Ammon's horn (tissue), 1 donor: ENCODE measurements at regions not wholly inside any gene's neighbourhood (a gene's known extent, or its start where the extent isn't known, plus 50 kb on each side); places are given as distances from the start of the nearest gene placed in this dataset.
"Not testable (repeated sequence)": the region's sequence is repeated elsewhere in the genome, so short reads cannot be mapped to it uniquely, and the experiment has no call there.

ENCODE experiments used
- DNase-seq: peaks from one replicate; pipeline ENCODE4 v3.0.0-alpha.2; 2016; ENCODE audit warnings: low spot score

DNA sequence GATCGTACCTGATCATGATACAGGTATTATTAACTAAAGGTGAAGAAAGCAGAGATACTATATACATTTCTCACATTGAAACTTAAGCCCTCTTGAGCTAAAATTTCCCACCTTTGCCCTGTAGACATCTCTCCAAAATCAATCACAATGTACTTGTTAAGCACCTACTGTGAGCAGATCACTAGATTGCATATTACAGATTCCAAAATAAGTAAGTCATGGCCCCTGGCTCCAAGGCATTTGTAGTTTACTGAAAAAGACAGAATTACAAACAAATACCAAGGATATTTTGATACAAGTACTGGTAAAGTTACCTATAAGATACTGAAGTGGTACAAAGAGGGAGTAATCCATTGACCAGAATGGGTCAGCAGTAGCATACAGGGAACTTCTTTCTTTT lies 455.3 kb downstream of the STK39 start:
- DNase-seq, result no peak

DNA sequence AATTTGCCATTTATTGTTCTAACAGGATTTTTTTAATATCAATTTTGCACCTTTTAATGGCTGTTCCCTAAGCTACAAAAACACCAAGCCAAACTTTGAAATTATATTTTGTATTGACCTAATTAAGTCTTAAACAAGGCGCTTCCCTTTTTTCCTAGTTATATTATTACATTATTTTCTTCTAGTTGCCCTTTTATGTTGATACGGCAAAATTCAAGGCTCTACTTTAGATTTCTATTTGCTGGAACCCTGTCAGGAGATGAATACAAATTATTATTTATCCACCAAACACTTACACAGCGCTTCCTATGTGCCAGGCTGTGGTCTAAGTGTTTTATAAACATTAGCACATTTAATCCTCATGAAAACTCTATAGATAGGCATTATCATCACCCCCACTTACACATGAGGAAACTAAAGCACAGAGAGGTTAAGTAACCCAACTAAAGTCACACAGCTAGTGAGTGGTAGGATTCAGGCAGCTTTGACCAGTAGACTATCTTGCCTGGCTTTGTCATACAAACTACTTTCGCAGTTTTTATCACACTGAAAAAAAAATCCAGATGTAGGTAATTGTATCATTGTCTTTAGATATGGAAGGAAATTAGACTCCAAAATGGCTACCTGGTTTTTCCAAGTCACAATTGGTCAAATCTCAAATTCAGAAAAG lies 456.5 kb downstream of the STK39 start:
- no peak for DNase-seq

- DNase-seq, result no peak
These were observed 457.2 kb downstream of the STK39 start for GRCh38 chr2:167790189-167790588.

DNA sequence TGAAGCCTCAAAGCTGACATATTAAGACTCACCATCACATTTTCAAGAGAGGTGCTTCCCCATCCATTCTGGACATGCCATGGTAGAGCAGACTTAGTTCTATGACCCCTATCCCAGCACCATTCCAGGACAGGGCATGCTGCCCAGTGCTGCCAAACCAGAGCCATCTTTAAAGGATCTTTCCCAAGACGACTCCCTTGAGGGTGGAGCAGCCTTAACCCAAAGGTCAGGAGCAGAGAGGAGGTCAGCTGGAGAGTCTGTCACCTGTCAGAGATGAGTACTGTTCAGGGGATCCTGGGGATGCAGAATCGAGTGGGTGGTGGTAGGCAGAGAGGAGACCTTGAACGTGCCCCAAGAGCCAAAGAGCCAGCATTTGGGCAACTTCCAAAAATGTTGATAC lies 459.8 kb downstream of the STK39 start:
- DNase-seq, result no peak

- no peak for DNase-seq
These were observed 460.4 kb downstream of the STK39 start for GRCh38 chr2:167787021-167787420.

DNA sequence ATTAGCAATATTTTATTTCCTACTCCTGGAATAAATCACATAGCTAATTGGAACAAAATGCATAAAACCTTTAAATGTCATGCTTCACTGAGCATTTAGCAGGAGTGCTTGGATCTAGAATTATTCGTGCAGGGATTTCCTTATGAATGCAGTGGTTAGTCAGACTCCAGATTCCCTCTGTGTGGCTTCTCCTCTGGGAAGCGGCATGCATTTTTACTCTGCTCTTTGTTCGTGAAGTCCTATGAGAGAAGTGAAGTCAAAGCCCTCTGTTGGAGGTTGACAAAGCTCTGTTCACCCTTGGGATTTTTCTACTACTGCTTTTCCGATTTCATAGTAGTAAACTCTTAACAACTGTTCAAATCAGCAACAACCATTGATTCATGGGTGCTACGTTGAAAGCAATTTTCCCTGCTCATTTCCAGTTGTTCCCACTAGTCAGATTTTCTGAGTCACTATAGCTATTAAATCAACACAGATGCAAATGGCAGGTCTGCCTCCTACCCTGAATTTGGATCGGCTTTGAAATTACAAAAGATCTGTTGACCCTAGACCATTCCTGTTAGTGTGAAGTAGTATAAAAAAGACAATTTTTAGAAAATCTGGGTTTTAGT lies 461.7 kb downstream of the STK39 start:
- DNase-seq, result no peak

DNA sequence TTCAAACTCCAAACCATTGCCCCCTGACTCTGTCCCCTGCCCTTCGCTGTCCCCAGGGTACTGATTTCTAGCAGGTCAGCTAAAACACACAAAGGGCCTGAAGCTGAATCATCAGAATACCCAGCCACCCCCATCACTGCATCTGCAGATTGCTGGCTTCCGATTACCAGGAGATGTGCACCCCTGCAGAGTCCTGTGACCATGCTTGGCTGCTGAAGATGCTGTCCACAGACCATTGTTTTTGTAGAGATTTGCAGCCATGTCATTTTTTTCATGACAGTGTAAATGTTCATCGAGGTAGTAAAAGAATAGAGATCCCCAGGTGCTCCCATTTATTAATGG lies 463.3 kb downstream of the STK39 start:
- DNase-seq, result no peak

DNA sequence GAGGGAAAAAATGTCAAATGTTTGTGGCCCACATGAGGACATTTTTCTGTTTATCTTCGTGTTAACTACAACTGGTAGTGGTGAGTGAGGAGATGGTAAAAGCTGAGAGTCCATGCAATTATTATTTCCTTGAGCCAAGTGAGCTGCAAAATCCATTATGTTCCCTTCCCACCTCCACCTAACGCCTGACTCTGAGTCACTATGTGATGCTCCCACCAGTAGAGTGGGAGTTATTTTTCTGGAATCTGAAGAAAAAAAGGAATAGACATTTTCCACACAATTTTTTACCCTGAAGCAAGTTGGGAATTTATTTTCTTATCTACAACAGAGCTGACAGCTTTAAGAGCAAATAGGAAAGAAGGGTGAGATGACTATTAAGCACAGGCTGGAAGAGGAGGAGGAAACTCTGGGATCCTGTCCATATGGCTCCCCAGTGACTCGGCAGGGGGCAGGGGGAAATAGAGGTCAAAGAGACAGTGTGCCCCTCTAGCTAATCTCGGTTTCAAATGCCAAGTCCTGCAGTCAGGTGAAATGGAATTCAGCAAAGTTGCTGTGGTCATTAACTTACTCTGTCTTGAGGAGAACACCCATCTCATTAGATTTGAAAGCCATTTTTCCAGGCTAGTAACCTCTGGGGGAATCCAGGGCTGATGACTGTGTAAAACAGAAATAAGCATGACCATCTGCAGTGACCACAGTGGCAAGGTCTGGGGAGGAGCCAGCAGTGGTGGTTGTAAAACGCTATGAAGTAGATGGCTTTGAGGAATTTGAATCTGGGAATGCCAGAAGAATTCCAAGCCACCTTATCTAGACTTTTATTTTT lies 463.9 kb downstream of the STK39 start:
- DNase-seq, result peak; percentile 54

GRCh38 chr2:167781629-167782028 lies 465.8 kb downstream of the STK39 start:
- DNase-seq, result not testable (repeated sequence)

GRCh38 chr2:167776359-167776758 lies 471.0 kb downstream of the STK39 start:
- DNase-seq, result no peak

DNA sequence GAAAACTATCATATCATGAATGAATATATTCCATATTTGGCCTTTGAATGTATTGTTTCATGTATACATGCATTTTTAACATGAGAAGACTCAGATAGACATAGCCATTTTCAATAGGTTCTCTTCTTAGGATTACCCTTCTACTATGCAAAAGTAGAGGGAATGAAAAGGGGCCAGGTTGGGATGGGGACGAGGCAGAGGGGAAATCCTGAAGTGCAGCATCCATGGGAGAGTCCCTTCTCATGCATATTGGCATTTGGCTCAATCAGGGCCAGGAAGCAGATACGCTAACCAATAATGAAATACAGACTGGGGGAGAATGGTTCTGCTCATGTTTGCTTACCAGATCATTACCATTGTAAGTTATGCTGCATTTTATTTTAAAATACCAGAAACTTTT lies 475.8 kb downstream of the STK39 start:
- DNase-seq, result no peak

- no peak for DNase-seq
These were observed 478.4 kb downstream of the STK39 start for GRCh38 chr2:167769020-167769419.

DNA sequence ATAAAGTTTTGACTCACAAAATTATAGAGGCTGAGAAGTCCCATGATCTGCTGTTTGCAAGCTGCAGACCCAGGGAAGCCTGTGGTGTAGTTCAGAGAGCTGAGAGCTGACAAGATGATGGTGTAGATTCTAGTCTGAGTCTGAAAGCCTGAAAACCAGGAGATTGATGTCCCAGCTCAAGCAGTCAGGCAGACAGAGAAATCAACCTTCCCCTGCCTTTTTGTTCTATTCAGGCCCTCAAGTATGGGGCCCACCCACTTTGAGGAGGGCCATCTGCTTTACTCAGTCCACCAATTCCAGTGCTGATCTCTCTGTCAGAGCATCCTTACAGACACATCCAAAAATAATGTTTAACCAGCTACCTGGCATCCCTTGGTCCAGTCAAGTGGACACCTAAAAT lies 479.6 kb downstream of the STK39 start:
- no peak for DNase-seq

DNA sequence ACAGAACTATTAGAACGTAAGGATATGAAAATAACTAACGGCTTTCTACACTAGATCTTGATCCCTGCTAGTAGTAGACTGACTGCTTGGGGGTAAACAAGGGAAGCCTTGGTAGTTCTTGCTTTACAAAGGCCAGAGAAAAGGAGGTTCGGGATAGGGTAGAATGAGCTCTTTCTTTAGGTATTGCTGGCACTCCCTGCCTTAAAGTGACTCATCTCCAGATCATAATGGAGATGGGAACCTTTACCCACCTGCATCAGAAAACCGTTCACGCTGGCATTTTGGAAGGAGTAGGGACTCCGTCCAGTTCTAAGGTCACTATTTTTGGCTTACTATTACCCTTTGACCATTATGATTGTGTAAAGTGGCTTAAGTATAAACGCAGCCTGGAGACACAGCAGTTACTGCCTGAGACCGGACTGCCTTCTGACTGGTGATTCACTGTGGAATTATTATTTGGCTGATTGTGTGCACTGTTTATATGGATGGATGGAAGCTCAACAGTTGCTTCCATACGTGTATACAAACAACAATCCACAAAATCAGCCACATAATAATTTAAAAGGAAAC lies 482.5 kb downstream of the STK39 start:
- no peak for DNase-seq

GRCh38 chr2:167761465-167762136 lies 485.8 kb downstream of the STK39 start:
- no peak for DNase-seq

DNA sequence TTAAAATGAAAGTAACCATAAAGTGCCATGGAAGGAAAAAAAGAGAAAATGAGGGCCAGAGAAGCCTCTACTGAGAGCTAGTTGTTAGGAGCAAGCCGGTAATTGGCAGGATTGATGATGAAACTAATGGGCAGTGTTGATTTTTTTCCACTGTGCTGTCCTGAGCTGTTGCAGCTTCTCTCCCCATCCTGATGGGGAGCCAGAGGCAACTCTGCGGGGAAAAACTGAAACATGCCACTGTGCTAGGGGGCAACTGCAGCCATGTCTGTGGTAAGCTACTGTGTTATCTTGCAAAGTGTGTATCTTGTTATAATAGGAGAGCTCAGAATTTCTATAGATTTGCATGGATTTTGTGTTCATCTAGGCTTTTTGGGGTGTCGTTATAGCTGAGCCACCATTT lies 487.9 kb downstream of the STK39 start:
- DNase-seq, result no peak

DNA sequence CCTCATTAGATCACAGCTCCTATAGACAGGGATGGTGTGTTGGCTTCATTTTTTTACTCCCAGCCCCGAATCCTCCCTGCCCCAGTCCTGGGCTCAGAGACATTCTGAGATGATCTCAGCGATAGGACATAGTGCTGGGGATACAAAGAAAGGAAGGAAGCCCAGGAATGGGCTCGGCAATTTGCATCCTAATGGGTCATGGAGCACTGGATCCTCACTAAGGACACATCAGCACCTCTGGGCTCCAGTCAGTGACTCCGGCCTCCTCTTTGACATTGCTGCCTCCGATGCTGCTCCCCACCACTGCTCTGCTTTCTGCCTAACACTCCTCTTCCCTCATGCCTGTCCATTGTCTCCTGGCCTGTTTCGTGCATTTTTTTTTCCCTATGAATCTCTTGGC lies 489.1 kb downstream of the STK39 start:
- DNase-seq, result no peak

DNA sequence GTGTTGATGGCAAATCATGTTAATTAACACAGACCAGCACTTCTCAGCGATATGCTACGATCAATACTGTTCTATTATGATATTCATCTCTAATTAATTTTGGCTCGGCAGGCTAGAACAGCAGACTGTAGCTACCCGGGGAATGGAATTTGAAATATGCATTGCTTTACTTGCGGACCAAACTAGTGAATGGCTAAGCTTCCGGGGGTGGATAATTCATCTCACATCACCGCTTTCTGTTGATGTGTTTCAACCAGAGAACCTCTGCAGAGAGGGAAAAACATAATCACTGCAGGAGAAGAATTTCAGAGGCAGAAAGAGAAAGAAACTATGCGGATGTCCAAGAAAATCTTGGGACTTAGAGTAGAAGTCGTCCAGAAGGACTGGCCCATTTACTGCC lies 490.9 kb downstream of the STK39 start:
- DNase-seq, result no peak

GRCh38 chr2:167753142-167753541 lies 494.3 kb downstream of the STK39 start:
- DNase-seq, result no peak

GRCh38 chr2:167752734-167753133 lies 494.7 kb downstream of the STK39 start:
- DNase-seq, result no peak

DNA sequence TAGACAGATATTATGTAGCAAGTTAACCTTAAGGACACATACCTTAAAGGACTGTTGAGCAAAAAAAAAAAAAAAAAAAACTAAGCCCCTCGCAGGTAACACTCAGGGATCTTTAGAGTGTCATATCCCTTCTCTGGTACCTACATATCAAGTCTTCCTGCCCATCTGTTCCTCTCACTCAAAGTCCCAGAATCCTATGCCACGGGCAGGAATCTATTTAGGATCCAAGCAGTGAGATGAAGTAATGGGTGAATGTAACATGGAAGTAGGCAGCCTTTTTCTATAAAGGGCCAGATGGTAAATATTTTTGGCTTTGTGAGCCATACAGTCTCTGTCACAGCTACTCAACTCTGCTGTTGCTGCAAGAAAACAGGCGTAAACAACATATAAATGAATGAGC lies 496.7 kb downstream of the STK39 start:
- DNase-seq, result peak; percentile 17

GRCh38 chr2:167749660-167750059 lies 497.7 kb downstream of the STK39 start:
- no peak for DNase-seq
